Small intestine (tissue), 7 donors: ENCODE measurements at regions not wholly inside any gene's neighbourhood (a gene's known extent, or its start where the extent isn't known, plus 50 kb on each side); places are given as distances from the start of the nearest gene placed in this dataset.

Source experiments
- DNase-seq, 2 donors: peaks; one replicate each; pipeline versions ENCODE4 v3.0.0 to v3.0.0-alpha.2; 2013
- FAIRE-seq: peaks from 2 replicates; lab custom pipeline; 2012; peaks lifted over from hg19 to GRCh38; lab: Jason Lieb, UNC
- H3K27ac ChIP-seq, 3 donors: one replicate each; pipeline ENCODE4 v1.5.1; 2013; ENCODE audit warnings: low read length in 2 of 3, mild to moderate bottlenecking in 2 of 3, control low read depth in 1 of 3, inconsistent platforms in 1 of 3, low read depth in 1 of 3, moderate library complexity in 1 of 3
- H3K27me3 ChIP-seq, 3 donors: one replicate each; pipeline ENCODE4 v1.6.1; 2013; ENCODE audit warnings: low read length in 3 of 3, inconsistent platforms in 1 of 3; ENCODE audit not compliant: control insufficient read depth in 3 of 3, insufficient read depth in 3 of 3
- H3K36me3 ChIP-seq, 3 donors: one replicate each; pipeline ENCODE4 v1.6.1; 2013; ENCODE audit warnings: low read length in 3 of 3, inconsistent platforms in 1 of 3, low read depth in 1 of 3, mild to moderate bottlenecking in 1 of 3, moderate library complexity in 1 of 3; ENCODE audit not compliant: control insufficient read depth in 3 of 3, insufficient read depth in 2 of 3
- H3K4me1 ChIP-seq, 3 donors: one replicate each; pipeline ENCODE4 v1.6.1; 2013; ENCODE audit warnings: low read length in 2 of 3, inconsistent platforms in 1 of 3, low read depth in 1 of 3, mild to moderate bottlenecking in 1 of 3, moderate library complexity in 1 of 3; ENCODE audit not compliant: control insufficient read depth in 3 of 3, insufficient read depth in 2 of 3
- H3K4me3 ChIP-seq, 3 donors: one replicate each; pipeline ENCODE4 v1.5.1; 2013; ENCODE audit warnings: low read length in 3 of 3, control low read depth in 1 of 3, inconsistent platforms in 1 of 3, low read depth in 1 of 3, mild to moderate bottlenecking in 1 of 3, moderate library complexity in 1 of 3
- H3K9me3 ChIP-seq, 2 donors: one replicate each; pipeline ENCODE4 v1.6.1; 2013; ENCODE audit warnings: low read depth in 1 of 2, low read length in 1 of 2; ENCODE audit not compliant: control insufficient read depth in 2 of 2, insufficient read depth in 1 of 2
- WGBS, 3 donors: extraction: QIAGEN DNeasy Blood & Tissue Kit; methylation state at CpG; one replicate each; pipeline ENCODE4 v1.1.7; 2013; 5-methylcytosine and 5-hydroxymethylcytosine counted together
- donor health status: healthy with polysubstance abuse.
- donor health status: control.
- donor health status: control.
- donor health status: Bipolar disorder and iron deficiency.
- donor health status: healthy.

GRCh38 chr2:129755786-129756185, 223.7 kb upstream of the RAB6C start:
- H3K27me3 ChIP-seq = peaks cover 0 to 2% (median 0%) of the 10 kb centered on the region in 3 donors
- DNase-seq (no peak), FAIRE-seq (no peak)
- 91 to 93% (median 92%) methylated on average over 7 of the region's 7 CpGs for WGBS, 3 donors
- no peak overlapping the region for H3K4me3 ChIP-seq
- no peaks in the 10 kb centered on the region for H3K4me1 ChIP-seq
- H3K36me3 ChIP-seq = no peaks in the 10 kb centered on the region
- no peak overlapping the region for H3K27ac ChIP-seq
- no peaks in the 10 kb centered on the region for H3K9me3 ChIP-seq

- Histone ChIP-seq H3K27ac (no peak overlapping the region), H3K4me3 (no peak overlapping the region), H3K4me1 (no peaks in the 10 kb centered on the region), H3K36me3 (no peaks in the 10 kb centered on the region), H3K27me3 (peaks cover 0 to 2% (median 0%) of the 10 kb centered on the region in 3 donors), H3K9me3 (no peaks in the 10 kb centered on the region)
- WGBS, 3 donors = 80 to 93% (median 83%) methylated on average over 7 of the region's 7 CpGs
- no peak for FAIRE-seq
- no peak for DNase-seq
Observed at GRCh38 chr2:129756276-129756675, 223.2 kb upstream of the RAB6C start.

- no peaks in the 10 kb centered on the region for H3K36me3 ChIP-seq
- 87 to 91% (median 88%) methylated on average over 9 of the region's 9 CpGs for WGBS, 3 donors
- no peak for DNase-seq
Observed at GRCh38 chr2:129757366-129757914, 222.0 kb upstream of the RAB6C start.

GRCh38 chr2:129757915-129758783, 221.3 kb upstream of the RAB6C start:
- WGBS, 3 donors = 36 to 43% (median 40%) methylated on average over 15 of the region's 15 CpGs
- peak in 1 of 2 donors; percentile 9 for DNase-seq
- Histone ChIP-seq H3K4me1 (no peaks in the 10 kb centered on the region), H3K27ac (no peak overlapping the region), H3K27me3 (peaks cover 0 to 2% (median 0%) of the 10 kb centered on the region in 3 donors), H3K9me3 (no peaks in the 10 kb centered on the region), H3K4me3 (peak overlapping the region in 1 of 3 donors; percentile 4), H3K36me3 (no peaks in the 10 kb centered on the region)
- no peak for FAIRE-seq

More at GRCh38 chr2:129757366-129757914, 222.0 kb upstream of the RAB6C start:
- Histone ChIP-seq H3K4me1 (no peaks in the 10 kb centered on the region), H3K9me3 (no peaks in the 10 kb centered on the region), H3K27ac (no peak overlapping the region), H3K4me3 (no peak overlapping the region), H3K27me3 (peaks cover 0 to 2% (median 0%) of the 10 kb centered on the region in 3 donors)
- FAIRE-seq = no peak

- H3K36me3 ChIP-seq = no peaks in the 10 kb centered on the region
- no peaks in the 10 kb centered on the region for H3K9me3 ChIP-seq
- peak in 1 of 2 donors; percentile 4 for DNase-seq
- no peak overlapping the region for H3K27ac ChIP-seq
- WGBS, 3 donors = 51 to 59% (median 56%) methylated on average over 14 of the region's 14 CpGs
- H3K4me3 ChIP-seq = peak overlapping the region in 1 of 3 donors; percentile 4
- H3K4me1 ChIP-seq = no peaks in the 10 kb centered on the region
- peaks cover 0 to 2% (median 0%) of the 10 kb centered on the region in 3 donors for H3K27me3 ChIP-seq
- FAIRE-seq = no peak
Observed at GRCh38 chr2:129758784-129759471, 220.5 kb upstream of the RAB6C start.

GRCh38 chr2:129759472-129760010, 219.9 kb upstream of the RAB6C start:
- FAIRE-seq (no peak), DNase-seq (no peak)
- Histone ChIP-seq H3K27me3 (no peaks in the 10 kb centered on the region), H3K27ac (no peak overlapping the region), H3K4me1 (no peaks in the 10 kb centered on the region), H3K36me3 (no peaks in the 10 kb centered on the region), H3K9me3 (no peaks in the 10 kb centered on the region), H3K4me3 (no peak overlapping the region)
- 80 to 93% (median 91%) methylated on average over 2 of the region's 2 CpGs for WGBS, 3 donors

- no peaks in the 10 kb centered on the region for H3K27me3 ChIP-seq
- no peaks in the 10 kb centered on the region for H3K36me3 ChIP-seq
- WGBS, 3 donors = 90 to 95% (median 90%) methylated on average over 7 of the region's 7 CpGs
- DNase-seq = no peak
- H3K4me1 ChIP-seq = no peaks in the 10 kb centered on the region
- FAIRE-seq = no peak
- H3K9me3 ChIP-seq = no peaks in the 10 kb centered on the region
- H3K4me3 ChIP-seq = no peak overlapping the region
- H3K27ac ChIP-seq = no peak overlapping the region
Observed at GRCh38 chr2:129760669-129761068, 218.8 kb upstream of the RAB6C start.

- DNase-seq (no peak), FAIRE-seq (no peak)
- H3K27me3 ChIP-seq = no peaks in the 10 kb centered on the region
- no peak overlapping the region for H3K27ac ChIP-seq
- no peaks in the 10 kb centered on the region for H3K4me1 ChIP-seq
- H3K36me3 ChIP-seq = no peaks in the 10 kb centered on the region
- 89 to 91% (median 91%) methylated on average over 10 of the region's 10 CpGs for WGBS, 3 donors
- no peaks in the 10 kb centered on the region for H3K9me3 ChIP-seq
- no peak overlapping the region for H3K4me3 ChIP-seq
Observed at GRCh38 chr2:129761569-129762021, 217.9 kb upstream of the RAB6C start.
